ENCODE measurements at regions not wholly inside any gene's neighbourhood (a gene's known extent, or its start where the extent isn't known, plus 50 kb on each side); places are given as distances from the start of the nearest gene placed in this dataset.

DNA sequence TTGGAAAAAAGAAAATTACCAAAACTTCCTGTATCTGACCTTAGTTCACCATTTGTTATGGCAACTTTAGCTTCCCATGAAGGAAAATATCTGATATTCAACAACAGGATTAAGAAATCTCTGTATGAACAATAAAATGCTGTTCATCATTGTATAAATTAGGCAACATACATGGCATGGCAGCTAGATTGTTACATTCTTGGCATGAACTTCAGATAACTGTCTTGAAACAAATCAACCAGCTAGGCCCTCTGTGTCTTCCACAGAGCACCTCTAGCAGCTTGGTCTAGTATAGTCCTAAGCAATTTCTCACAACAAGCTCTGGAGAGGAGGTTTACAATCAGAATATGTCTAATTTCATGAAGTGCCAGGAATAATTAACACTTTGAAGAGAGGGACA, 105.4 kb upstream of the PCDH7 start:
- TF ChIP-seq, protein P1, sequence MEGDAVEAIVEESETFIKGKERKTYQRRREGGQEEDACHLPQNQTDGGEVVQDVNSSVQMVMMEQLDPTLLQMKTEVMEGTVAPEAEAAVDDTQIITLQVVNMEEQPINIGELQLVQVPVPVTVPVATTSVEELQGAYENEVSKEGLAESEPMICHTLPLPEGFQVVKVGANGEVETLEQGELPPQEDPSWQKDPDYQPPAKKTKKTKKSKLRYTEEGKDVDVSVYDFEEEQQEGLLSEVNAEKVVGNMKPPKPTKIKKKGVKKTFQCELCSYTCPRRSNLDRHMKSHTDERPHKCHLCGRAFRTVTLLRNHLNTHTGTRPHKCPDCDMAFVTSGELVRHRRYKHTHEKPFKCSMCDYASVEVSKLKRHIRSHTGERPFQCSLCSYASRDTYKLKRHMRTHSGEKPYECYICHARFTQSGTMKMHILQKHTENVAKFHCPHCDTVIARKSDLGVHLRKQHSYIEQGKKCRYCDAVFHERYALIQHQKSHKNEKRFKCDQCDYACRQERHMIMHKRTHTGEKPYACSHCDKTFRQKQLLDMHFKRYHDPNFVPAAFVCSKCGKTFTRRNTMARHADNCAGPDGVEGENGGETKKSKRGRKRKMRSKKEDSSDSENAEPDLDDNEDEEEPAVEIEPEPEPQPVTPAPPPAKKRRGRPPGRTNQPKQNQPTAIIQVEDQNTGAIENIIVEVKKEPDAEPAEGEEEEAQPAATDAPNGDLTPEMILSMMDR (IDR thresholded peaks at IDR 0.05 in 4 of 5, conservative IDR thresholded peaks at IDR 0.05 in 1 of 5): no peak
- TF ChIP-seq POLR2A (IDR thresholded peaks at IDR 0.05): no peak
